PFSK-1 (cell line): ENCODE measurements at regions not wholly inside any gene's neighbourhood (a gene's known extent, or its start where the extent isn't known, plus 50 kb on each side); places are given as distances from the start of the nearest gene placed in this dataset.

Experiments used
- POLR2AphosphoS5 ChIP-seq: IDR thresholded peaks from 2 replicates; pipeline ENCODE4 v1.6.1; 2012; ENCODE audit warnings: low read depth, mild to moderate bottlenecking, control low read depth, low read length, moderate library complexity
- SIN3A ChIP-seq: IDR thresholded peaks from 2 replicates; pipeline ENCODE4 v1.6.1; 2012; ENCODE audit warnings: mild to moderate bottlenecking, low read length, moderate library complexity, borderline replicate concordance; ENCODE audit not compliant: insufficient read depth
- TF ChIP-seq, protein P1 (sequence below), 2 experiments: IDR thresholded peaks; 2 replicates each; pipeline versions ENCODE4 v1.6.1 to v1.8.0; 2011 to 2012; ENCODE audit warnings: low read depth in 2 of 2, low read length in 2 of 2, control low read depth in 1 of 2, inconsistent platforms in 1 of 2, mild to moderate bottlenecking in 1 of 2, moderate library complexity in 1 of 2; ENCODE audit not compliant: insufficient read depth in 1 of 2

DNA sequence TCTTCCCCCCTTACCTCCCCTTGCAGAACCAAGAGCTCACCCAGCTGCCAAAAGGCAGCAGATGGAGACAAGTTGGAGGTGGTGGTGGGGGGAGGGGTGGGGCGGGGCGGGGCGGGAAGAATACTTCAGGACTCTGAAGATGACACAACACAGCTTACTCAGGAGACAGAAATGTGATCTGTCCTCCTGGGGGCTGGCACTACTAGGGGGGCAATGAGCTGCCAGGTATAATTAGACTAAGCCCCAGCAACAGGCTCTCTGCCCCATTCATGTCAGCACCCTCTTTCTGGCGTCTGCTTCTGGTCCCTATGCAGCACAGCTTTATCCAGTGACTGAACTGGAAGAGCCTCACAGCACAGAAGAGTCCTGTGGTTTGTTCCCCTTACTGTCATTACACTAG is 407.0 kb downstream of the MED13L start:
- TF ChIP-seq POLR2AphosphoS5 (no peak), SIN3A (no peak)
- TF ChIP-seq, protein P1, sequence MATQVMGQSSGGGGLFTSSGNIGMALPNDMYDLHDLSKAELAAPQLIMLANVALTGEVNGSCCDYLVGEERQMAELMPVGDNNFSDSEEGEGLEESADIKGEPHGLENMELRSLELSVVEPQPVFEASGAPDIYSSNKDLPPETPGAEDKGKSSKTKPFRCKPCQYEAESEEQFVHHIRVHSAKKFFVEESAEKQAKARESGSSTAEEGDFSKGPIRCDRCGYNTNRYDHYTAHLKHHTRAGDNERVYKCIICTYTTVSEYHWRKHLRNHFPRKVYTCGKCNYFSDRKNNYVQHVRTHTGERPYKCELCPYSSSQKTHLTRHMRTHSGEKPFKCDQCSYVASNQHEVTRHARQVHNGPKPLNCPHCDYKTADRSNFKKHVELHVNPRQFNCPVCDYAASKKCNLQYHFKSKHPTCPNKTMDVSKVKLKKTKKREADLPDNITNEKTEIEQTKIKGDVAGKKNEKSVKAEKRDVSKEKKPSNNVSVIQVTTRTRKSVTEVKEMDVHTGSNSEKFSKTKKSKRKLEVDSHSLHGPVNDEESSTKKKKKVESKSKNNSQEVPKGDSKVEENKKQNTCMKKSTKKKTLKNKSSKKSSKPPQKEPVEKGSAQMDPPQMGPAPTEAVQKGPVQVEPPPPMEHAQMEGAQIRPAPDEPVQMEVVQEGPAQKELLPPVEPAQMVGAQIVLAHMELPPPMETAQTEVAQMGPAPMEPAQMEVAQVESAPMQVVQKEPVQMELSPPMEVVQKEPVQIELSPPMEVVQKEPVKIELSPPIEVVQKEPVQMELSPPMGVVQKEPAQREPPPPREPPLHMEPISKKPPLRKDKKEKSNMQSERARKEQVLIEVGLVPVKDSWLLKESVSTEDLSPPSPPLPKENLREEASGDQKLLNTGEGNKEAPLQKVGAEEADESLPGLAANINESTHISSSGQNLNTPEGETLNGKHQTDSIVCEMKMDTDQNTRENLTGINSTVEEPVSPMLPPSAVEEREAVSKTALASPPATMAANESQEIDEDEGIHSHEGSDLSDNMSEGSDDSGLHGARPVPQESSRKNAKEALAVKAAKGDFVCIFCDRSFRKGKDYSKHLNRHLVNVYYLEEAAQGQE (IDR thresholded peaks at IDR 0.05; ENCODE audit: insufficient read depth in 1 of 2, low read depth in 2 of 2, low read length in 2 of 2) = no peak
